ENCODE measurements at regions not wholly inside any gene's neighbourhood (a gene's known extent, or its start where the extent isn't known, plus 50 kb on each side); places are given as distances from the start of the nearest gene placed in this dataset.

DNA sequence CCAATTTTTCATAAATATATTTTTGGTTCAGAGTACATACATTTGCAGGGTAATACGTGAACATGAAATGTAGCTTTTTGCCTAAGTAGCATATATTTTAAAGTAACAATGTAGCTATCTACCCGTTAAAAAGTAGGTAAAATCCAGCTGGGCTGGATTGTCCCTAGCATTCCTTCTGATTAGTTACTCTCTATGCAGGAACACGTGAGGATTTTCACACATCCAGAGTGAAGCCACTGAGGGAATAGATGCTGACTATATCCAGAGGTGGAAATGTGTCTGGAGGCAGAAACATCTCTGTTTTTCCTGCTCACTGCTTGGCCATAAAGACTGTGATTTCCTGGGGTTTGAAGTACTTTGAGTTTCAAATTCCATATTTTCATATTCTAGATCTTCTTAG lies 338.9 kb upstream of the KIAA1217 start:
- TF ChIP-seq CTCF (IDR thresholded peaks at IDR 0.05) (no peak), POLR2AphosphoS5 (IDR thresholded peaks at IDR 0.05) (no peak), POLR2A (IDR thresholded peaks at IDR 0.05) (no peak)
